T-helper 2 cell treated with Interferon-gamma antibody and Interleukin-4, amounts not matched to agents 5 μg/mL and 100 μg/mL, for 36 hours (primary cell): ENCODE measurements at regions not wholly inside any gene's neighbourhood (a gene's known extent, or its start where the extent isn't known, plus 50 kb on each side); places are given as distances from the start of the nearest gene placed in this dataset.
"Not testable (repeated sequence)": the region's sequence is repeated elsewhere in the genome, so short reads cannot be mapped to it uniquely, and the experiment has no call there.

ENCODE experiments used
- DNase-seq: peaks from one replicate; pipeline ENCODE4 v3.0.0; 2021; ENCODE audit warnings: low spot score
- H3K27ac Mint-ChIP-seq: one replicate; pipeline ENCODE4 v1.8.0; 2021; ENCODE audit warnings: mild to moderate bottlenecking, mixed read lengths
- H3K27me3 Mint-ChIP-seq: one replicate; pipeline ENCODE4 v1.8.0; 2021; ENCODE audit warnings: low read depth, mixed read lengths
- H3K36me3 Mint-ChIP-seq: one replicate; pipeline ENCODE4 v1.8.0; 2021; ENCODE audit warnings: low read depth, mixed read lengths
- H3K4me1 Mint-ChIP-seq: one replicate; pipeline ENCODE4 v1.8.0; 2021; ENCODE audit warnings: low read depth, mixed read lengths
- H3K4me3 Mint-ChIP-seq: one replicate; pipeline ENCODE4 v1.8.0; 2022; ENCODE audit warnings: mild to moderate bottlenecking, moderate library complexity, mixed read lengths
- H3K9me3 Mint-ChIP-seq: one replicate; pipeline ENCODE4 v1.8.0; 2021; ENCODE audit warnings: mixed read lengths

GRCh38 chr1:24250791-24251190, 63.7 kb upstream of the IFNLR1 start:
- Mint-ChIP-seq H3K36me3 (no peaks in the 10 kb centered on the region), H3K4me3 (no peak overlapping the region), H3K27me3 (peaks cover 2% of the 10 kb centered on the region), H3K4me1 (peaks cover 24% of the 10 kb centered on the region), H3K9me3 (peaks cover 10% of the 10 kb centered on the region), H3K27ac (no peak overlapping the region)
- DNase-seq: no peak

GRCh38 chr1:24250224-24250623, 63.1 kb upstream of the IFNLR1 start:
- H3K4me1 Mint-ChIP-seq: peaks cover 22% of the 10 kb centered on the region
- no peak for DNase-seq
- peaks cover 10% of the 10 kb centered on the region for H3K9me3 Mint-ChIP-seq
- H3K36me3 Mint-ChIP-seq: no peaks in the 10 kb centered on the region
- no peak overlapping the region for H3K4me3 Mint-ChIP-seq
- no peaks in the 10 kb centered on the region for H3K27me3 Mint-ChIP-seq
- H3K27ac Mint-ChIP-seq: no peak overlapping the region

GRCh38 chr1:24248859-24249258, 61.8 kb upstream of the IFNLR1 start:
- no peak for DNase-seq
- Mint-ChIP-seq H3K36me3 (no peaks in the 10 kb centered on the region), H3K27ac (no peak overlapping the region), H3K27me3 (peaks cover 4% of the 10 kb centered on the region), H3K9me3 (peaks cover 10% of the 10 kb centered on the region), H3K4me1 (peaks cover 22% of the 10 kb centered on the region), H3K4me3 (no peak overlapping the region)

- not testable (repeated sequence) for DNase-seq, H3K27ac Mint-ChIP-seq, H3K9me3 Mint-ChIP-seq, H3K4me3 Mint-ChIP-seq, H3K36me3 Mint-ChIP-seq, H3K27me3 Mint-ChIP-seq
- H3K4me1 Mint-ChIP-seq: peaks cover 21% of the 10 kb centered on the region
Observed at GRCh38 chr1:24247337-24247736, 60.2 kb upstream of the IFNLR1 start.

GRCh38 chr1:24244519-24245268, 57.6 kb upstream of the IFNLR1 start:
- no peak for DNase-seq
- peaks cover 4% of the 10 kb centered on the region for H3K27me3 Mint-ChIP-seq
- no peaks in the 10 kb centered on the region for H3K36me3 Mint-ChIP-seq
- H3K4me1 Mint-ChIP-seq: peaks cover 6% of the 10 kb centered on the region
- H3K27ac Mint-ChIP-seq: no peak overlapping the region
- no peaks in the 10 kb centered on the region for H3K9me3 Mint-ChIP-seq
- no peak overlapping the region for H3K4me3 Mint-ChIP-seq

GRCh38 chr1:24237750-24238395, 50.8 kb upstream of the IFNLR1 start:
- Mint-ChIP-seq H3K27ac (no peak overlapping the region), H3K36me3 (no peaks in the 10 kb centered on the region), H3K27me3 (peaks cover 6% of the 10 kb centered on the region), H3K4me1 (no peaks in the 10 kb centered on the region), H3K9me3 (no peaks in the 10 kb centered on the region), H3K4me3 (no peak overlapping the region)
- DNase-seq: no peak

- Mint-ChIP-seq H3K36me3 (no peaks in the 10 kb centered on the region), H3K4me1 (no peaks in the 10 kb centered on the region), H3K27me3 (peaks cover 6% of the 10 kb centered on the region), H3K9me3 (no peaks in the 10 kb centered on the region), H3K27ac (peak overlapping the region; percentile 27), H3K4me3 (no peak overlapping the region)
- no peak for DNase-seq
Observed at GRCh38 chr1:24236789-24237371, 49.8 kb upstream of the IFNLR1 start.
